HG03520 (cell line): ENCODE measurements at regions not wholly inside any gene's neighbourhood (a gene's known extent, or its start where the extent isn't known, plus 50 kb on each side); places are given as distances from the start of the nearest gene placed in this dataset.
"Not testable (repeated sequence)": the region's sequence is repeated elsewhere in the genome, so short reads cannot be mapped to it uniquely, and the experiment has no call there.

ENCODE experiments used
- ATAC-seq: cut with Tn5 transposase; IDR thresholded peaks from one replicate; pipeline ENCODE4 v1.9.1; 2021; ENCODE audit warnings: mild to moderate bottlenecking, moderate library complexity; ENCODE audit not compliant: unreplicated experiment

DNA sequence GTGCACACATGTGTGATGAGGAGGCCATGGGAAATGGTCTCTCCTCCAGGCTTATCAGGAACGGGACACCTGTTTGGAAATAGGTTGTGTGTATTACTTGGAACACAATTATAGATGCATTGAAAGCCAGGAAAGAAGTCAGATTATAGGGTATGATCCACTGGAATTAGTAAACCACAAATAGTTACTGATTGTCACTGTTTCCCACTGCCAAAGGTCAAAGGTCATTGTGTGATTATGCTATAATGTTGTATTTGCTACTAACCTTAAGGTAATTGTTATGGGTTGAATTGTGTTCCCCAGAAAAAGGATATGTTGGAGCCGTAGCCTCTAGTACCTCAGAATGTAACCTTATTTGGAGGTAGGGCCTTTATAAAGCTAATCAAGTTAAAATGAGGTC, 129.9 kb upstream of the FBXO33 start:
- ATAC-seq = no peak

DNA sequence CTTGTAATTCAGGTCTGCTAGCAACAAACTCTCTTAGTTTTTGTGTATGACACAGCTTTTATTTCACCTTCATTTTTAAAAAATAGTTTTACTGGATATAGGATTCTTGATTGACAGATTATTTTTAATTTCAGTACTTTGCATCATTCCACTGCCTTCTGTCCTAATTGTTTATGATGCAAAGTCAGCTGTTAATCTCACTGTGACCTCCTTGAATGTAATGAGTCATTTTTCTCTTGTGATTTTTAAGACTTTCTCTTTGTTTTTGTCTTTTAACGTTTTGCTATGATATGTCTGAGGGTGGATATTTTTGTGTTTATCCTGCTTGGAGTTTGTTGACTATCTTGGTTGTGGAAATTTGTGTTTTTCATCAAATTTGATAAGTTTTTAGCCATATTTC, 126.3 kb upstream of the FBXO33 start:
- no peak for ATAC-seq

DNA sequence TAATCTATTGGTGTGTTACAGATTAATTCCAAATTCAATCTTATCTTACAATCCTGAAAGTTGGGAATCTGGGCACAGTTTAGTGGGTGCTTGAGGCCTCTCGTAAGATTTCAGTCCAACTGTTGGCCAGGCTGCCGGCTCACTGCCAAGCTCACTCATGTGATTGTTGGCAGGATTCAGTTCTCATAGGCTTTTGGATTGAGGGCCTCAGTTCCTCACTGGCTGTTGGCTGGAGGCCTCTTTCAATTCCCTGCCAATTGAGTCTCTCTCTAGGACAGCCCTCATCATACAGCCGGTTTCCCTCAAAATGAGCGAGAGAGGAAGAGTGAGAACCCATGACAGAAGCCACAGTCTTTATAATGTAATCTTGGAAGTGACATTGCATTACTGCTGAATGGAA, 123.5 kb upstream of the FBXO33 start:
- no peak for ATAC-seq

DNA sequence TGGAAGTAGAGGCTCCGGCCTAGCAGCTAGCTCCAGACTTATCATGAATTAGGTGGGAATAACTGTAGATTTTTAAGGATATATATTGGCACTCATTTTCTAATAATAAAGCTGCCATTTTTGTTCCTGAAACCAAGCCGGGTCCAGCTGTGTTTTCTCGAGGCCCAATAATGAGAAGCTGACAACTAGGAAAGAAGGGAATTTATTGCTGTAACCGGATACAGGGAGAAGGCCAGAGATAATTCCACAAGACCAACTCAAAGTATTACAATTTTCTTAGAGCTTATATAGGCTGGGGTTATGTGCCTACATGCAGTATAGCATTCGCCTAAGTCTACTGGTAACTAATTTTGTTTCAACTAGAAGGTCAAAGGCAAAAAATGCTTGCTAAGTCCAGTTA, 122.3 kb upstream of the FBXO33 start:
- ATAC-seq = no peak

DNA sequence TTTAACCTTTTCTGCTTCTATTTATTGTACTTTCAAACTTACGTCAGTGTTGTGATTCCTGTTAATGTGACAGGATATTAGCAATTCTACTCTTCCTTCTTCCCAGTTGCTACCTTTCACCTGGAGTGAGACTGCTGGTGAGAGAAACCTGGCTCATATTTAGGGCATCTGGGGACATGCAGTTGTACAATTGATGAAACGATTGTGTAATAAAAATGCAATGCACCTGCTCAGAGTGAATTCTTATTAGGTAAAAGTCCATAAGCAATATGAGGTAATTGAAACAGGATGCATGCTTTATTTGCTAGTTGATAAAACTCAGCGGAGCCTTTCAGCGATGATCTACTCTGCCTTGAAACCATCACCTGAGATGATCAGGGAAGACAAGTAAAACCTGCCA, 116.1 kb upstream of the FBXO33 start:
- no peak for ATAC-seq

DNA sequence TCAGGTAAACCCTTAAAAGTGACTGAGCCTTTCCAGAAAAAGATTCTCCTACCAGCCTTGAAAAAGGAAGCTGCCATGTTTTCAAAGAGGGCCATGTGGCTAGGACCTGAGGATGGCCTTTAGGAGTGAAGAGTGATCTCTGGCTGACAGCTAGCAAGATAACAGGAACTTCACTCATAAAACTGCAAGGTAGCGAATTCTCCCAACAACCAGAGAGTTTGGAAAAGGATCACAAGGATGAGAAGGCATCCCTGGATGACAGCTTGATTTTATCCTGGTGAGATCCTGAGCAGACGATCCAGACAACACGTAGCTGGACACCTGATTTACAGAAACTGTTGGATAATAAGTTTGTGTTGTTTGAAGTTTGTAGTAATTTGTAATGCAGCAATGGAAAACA, 115.6 kb upstream of the FBXO33 start:
- no peak for ATAC-seq

DNA sequence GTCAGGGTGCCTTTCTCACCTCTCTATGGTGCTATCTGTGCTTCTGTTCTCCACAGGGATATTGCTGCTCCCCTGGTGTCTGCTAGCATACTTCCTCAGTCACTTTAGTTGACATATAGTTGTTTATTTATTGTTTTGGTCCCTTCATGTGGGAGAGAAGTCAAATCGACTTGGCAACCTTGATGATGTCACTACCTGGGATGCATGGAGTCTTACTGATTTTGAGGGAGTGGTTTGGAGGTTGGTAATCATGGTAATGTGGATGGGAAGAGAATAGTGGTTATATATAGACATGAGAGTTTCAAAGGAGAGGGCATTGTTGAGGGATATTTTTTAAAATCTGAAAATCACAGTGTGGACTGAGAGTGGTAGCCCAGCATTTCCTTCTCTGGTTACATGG, 73.6 kb upstream of the FBXO33 start:
- no peak for ATAC-seq

DNA sequence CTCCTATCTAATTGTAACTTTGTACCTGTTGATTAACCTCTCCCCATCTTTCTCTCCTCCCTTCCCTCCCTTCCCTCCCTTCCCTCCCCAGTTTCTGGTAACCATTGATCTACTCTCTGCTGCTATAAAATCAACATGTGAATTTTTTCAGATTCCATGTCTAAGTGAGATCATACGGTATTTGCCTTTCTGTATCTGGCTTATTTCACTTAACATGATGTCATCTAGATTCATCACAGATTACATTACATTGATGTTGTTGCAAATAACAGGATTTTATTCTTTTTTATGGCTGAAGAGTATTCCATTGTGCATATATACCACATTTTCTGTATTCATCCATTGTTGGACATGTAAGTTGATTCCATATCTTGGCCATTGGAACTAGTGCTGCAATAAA, 68.0 kb upstream of the FBXO33 start:
- no peak for ATAC-seq

DNA sequence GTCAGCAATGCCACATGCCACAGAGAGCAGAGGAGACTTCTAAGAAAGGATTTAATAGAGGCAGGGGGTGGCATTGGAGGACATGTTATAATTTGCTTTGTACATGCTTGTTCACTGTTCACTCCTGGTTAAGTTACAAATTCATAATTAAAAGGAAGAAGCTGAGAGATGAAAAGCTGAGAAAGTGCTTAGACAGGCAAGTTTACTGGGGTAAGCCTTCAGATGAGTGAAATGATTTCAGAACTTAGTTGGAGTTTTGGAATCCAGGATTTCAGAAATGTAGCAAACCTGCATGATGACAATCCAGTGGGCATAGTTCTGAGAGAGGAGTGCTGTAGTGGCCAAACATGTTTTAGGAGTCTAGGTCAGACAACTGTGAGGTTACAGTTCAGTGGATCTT, 67.3 kb upstream of the FBXO33 start:
- no peak for ATAC-seq

DNA sequence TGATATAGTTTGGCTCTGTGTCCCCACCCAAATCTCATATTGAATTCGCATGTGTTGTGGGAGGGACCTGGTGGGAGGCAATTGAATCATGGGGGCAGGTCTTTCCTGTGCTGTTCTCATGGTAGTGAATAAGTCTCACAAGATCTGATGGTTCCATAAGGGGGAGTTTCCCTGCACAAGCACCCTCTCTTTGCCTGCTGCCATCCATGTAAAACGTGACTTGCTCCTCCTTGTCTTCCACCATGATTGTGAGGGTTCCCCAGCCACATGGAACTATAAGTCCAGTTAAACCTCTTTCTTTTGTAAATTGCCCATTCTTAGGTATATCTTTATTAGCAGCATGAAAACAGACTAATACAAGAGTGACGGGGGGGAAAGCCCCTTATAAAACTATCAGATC, 65.4 kb upstream of the FBXO33 start:
- not testable (repeated sequence) for ATAC-seq

DNA sequence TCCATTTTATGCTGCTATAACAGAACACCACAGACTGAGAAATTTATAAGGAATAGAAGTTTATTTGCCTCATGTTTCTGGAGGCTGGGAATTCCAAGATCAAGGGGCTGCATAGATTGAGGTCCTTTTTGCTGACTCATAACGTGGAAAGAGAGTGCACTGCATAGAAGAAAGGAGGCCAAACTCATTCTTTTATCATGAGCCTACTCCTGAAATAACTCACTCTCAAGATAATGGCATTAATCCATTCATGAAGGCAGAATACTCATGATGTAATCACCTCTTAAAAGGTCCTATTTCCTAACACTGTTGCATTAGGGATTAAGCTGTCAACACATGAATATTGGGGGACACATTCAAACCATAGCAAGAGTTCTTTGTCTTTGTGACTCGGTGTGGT, 60.0 kb upstream of the FBXO33 start:
- ATAC-seq = no peak

DNA sequence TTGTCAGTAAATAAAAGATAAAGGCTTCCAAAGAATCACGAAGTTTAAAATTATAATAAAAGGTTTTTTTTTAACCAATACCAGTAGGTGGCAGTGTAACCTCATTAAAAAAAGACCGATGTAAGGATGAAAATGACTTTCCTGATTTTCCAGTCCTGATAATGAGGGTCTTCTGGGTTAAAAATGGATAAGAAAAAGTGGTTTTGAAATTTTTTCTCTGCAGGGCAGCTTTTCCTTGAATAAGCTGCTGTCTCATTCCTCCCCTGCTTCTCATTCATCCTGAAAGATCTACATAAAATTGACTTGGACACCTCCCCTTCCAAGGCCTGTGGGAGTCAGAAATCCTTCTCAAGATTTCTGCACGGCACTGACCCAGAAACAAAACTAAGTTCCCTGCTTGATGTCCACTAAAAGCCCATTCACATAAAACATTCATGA, 58.9 kb upstream of the FBXO33 start:
- ATAC-seq = no peak

DNA sequence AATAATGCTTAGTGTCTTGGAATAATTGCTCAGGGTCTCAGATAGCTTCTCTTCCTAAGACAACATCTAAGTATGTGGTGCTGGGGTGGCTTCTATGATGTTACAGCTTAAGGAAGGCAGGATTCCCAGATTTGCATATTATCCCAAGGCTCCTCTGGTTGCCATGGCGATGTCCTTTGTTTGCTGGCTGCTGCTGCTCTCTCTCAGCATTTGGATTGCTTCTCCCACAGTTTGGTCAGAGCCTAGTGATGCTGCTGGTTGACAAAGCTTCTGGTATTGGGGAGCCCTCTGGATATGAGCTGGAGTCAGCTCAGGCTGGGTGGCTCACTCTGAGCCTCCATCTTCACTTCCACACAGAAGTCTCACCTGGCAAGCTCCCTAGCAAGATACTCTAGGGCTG, 56.4 kb upstream of the FBXO33 start:
- no peak for ATAC-seq

DNA sequence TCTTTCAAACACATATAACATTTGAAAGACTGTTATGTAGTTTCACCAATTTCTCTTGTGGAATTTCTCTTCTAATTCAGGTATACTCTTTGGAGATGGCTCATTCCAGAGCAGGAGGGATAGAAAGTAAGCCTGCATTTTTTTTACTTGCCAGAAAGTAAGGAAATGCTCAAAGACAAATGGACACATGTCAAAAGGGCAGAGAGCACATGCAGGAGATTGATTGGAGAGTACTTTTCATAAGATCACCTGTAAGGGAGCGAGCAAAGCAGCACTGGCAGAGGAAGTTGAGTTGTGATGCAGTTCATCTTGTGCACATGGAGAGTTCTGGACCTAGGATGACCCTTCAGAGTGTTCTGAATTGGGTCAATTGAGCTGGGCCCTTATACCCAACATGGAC, 51.4 kb upstream of the FBXO33 start:
- ATAC-seq = no peak
